Mesenchymal stem cell (in vitro differentiated cells and primary cell): ENCODE measurements at regions not wholly inside any gene's neighbourhood (a gene's known extent, or its start where the extent isn't known, plus 50 kb on each side); places are given as distances from the start of the nearest gene placed in this dataset.
"Not testable (repeated sequence)": the region's sequence is repeated elsewhere in the genome, so short reads cannot be mapped to it uniquely, and the experiment has no call there.

ENCODE experiments used
- DNase-seq: peaks from one replicate; pipeline ENCODE4 v3.0.0-alpha.2; 2013
- H2AFZ ChIP-seq: one replicate; pipeline ENCODE4 v1.6.1; 2013; ENCODE audit warnings: low read depth, mild to moderate bottlenecking, control low read depth, inconsistent platforms, low read length, moderate library complexity
- H2AK5ac ChIP-seq: 2 replicates; pipeline ENCODE4 v1.6.1; 2013; ENCODE audit warnings: low read length, moderate library complexity, mild to moderate bottlenecking, inconsistent platforms; ENCODE audit not compliant: severe bottlenecking
- H2BK120ac ChIP-seq: one replicate; pipeline ENCODE4 v1.6.1; 2013; ENCODE audit warnings: low read depth, mild to moderate bottlenecking, inconsistent platforms, low read length, moderate library complexity
- H2BK12ac ChIP-seq, 2 experiments: one replicate each; pipeline ENCODE4 v1.6.1; 2013; ENCODE audit warnings: inconsistent platforms in 2 of 2, low read length in 2 of 2, mild to moderate bottlenecking in 2 of 2, moderate library complexity in 2 of 2, control low read depth in 1 of 2
- H2BK15ac ChIP-seq: one replicate; pipeline ENCODE4 v1.6.1; 2013; ENCODE audit warnings: mild to moderate bottlenecking, low read depth, inconsistent platforms; ENCODE audit not compliant: poor library complexity, severe bottlenecking
- H2BK5ac ChIP-seq: 2 replicates; pipeline ENCODE4 v1.6.1; 2013; ENCODE audit warnings: low read depth, mild to moderate bottlenecking, low read length, control low read depth, inconsistent platforms; ENCODE audit not compliant: poor library complexity, severe bottlenecking
- H3K14ac ChIP-seq, 2 experiments: one replicate each; pipeline ENCODE4 v1.6.1; 2013; ENCODE audit warnings: inconsistent platforms in 2 of 2, low read length in 2 of 2, control low read depth in 1 of 2, mild to moderate bottlenecking in 1 of 2, moderate library complexity in 1 of 2
- H3K18ac ChIP-seq, 2 experiments: one replicate each; pipeline ENCODE4 v1.6.1; 2013; ENCODE audit warnings: inconsistent platforms in 2 of 2, low read length in 2 of 2, control low read depth in 1 of 2, low read depth in 1 of 2, mild to moderate bottlenecking in 1 of 2
- H3K23ac ChIP-seq, 2 experiments: one replicate each; pipeline ENCODE4 v1.6.1; 2013; ENCODE audit warnings: inconsistent platforms in 2 of 2, low read length in 2 of 2, mild to moderate bottlenecking in 2 of 2, moderate library complexity in 2 of 2, control low read depth in 1 of 2
- H3K27ac ChIP-seq: 2 replicates; pipeline ENCODE4 v1.5.1; 2013; ENCODE audit warnings: mild to moderate bottlenecking, moderate library complexity, low read length, control low read depth, inconsistent platforms; ENCODE audit not compliant: poor library complexity, severe bottlenecking
- H3K27me3 ChIP-seq, 2 experiments: 2 replicates each; pipeline versions ENCODE4 v1.6.1 to v1.7.0; 2013; ENCODE audit warnings: low read length in 2 of 2, mild to moderate bottlenecking in 2 of 2, moderate library complexity in 2 of 2, control low read depth in 1 of 2, inconsistent platforms in 1 of 2; ENCODE audit not compliant: control insufficient read depth in 1 of 2, insufficient read depth in 1 of 2
- H3K36me3 ChIP-seq, 2 experiments: 2 replicates each; pipeline versions ENCODE4 v1.6.1 to v1.7.0; 2013; ENCODE audit warnings: low read length in 2 of 2, control low read depth in 1 of 2, inconsistent platforms in 1 of 2, low read depth in 1 of 2, mild to moderate bottlenecking in 1 of 2; ENCODE audit not compliant: insufficient read depth in 2 of 2, control insufficient read depth in 1 of 2
- H3K4ac ChIP-seq, 2 experiments: one replicate each; pipeline ENCODE4 v1.6.1; 2013; ENCODE audit warnings: inconsistent platforms in 2 of 2, low read length in 2 of 2, mild to moderate bottlenecking in 2 of 2, moderate library complexity in 2 of 2, control low read depth in 1 of 2, low read depth in 1 of 2
- H3K4me1 ChIP-seq: 2 replicates; pipeline ENCODE4 v1.6.1; 2013; ENCODE audit warnings: low read depth, low read length, control low read depth; ENCODE audit not compliant: control insufficient read depth, insufficient read depth
- H3K4me2 ChIP-seq: 2 replicates; pipeline ENCODE4 v1.6.1; 2013; ENCODE audit warnings: low read length, mild to moderate bottlenecking, inconsistent platforms; ENCODE audit not compliant: poor library complexity, severe bottlenecking
- H3K4me3 ChIP-seq, 2 experiments: 2 replicates each; pipeline versions ENCODE4 v1.5.1 to v1.7.0; 2013; ENCODE audit warnings: low read length in 2 of 2, mild to moderate bottlenecking in 2 of 2, control low read depth in 1 of 2, low read depth in 1 of 2; ENCODE audit not compliant: insufficient read depth in 1 of 2
- H3K79me1 ChIP-seq: replicated peaks from 2 replicates; pipeline ENCODE4 v1.6.1; 2013; ENCODE audit warnings: mild to moderate bottlenecking, control low read depth, low read length, inconsistent platforms; ENCODE audit not compliant: poor library complexity, severe bottlenecking
- H3K9ac ChIP-seq: 2 replicates; pipeline ENCODE4 v1.7.0; 2013; ENCODE audit warnings: mild to moderate bottlenecking, low read length, moderate library complexity
- H3K9me3 ChIP-seq: 2 replicates; pipeline ENCODE4 v1.7.0; 2013; ENCODE audit warnings: mild to moderate bottlenecking, low read length; ENCODE audit not compliant: control insufficient read depth
- H4K8ac ChIP-seq: one replicate; pipeline ENCODE4 v1.6.1; 2013; ENCODE audit warnings: inconsistent platforms, mild to moderate bottlenecking, low read length, moderate library complexity
- H4K91ac ChIP-seq: one replicate; pipeline ENCODE4 v1.6.1; 2013; ENCODE audit warnings: mild to moderate bottlenecking, low read length, inconsistent platforms
- WGBS: methylation state at CpG from one replicate; pipeline ENCODE4 v1.1.7; 2013; ENCODE audit warnings: mixed read lengths; 5-methylcytosine and 5-hydroxymethylcytosine counted together

DNA sequence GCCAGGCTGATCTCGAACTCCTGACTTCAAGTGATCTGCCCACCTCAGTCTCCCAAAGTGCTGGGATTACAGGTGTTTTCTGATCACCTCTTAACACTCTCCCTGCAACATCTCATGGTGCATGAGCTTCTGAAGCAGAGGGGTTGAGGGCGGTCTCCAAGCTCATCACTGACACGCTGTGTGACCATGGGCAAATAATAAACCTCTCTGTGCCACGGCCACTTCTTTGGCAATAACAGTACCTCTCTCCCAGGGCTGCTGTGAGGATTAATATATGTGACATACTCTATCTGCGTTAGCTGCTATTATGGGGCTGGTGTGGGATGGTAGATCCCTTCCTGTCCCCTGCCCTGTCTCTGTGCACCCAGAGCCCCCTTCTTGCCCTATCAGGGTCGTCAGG, 62.9 kb upstream of the LHX5 start:
- H4K8ac ChIP-seq: no peak overlapping the region
- H2AK5ac ChIP-seq: no peak overlapping the region
- H4K91ac ChIP-seq: no peak overlapping the region
- 68% methylated on average over 3 of the region's 6 CpGs for WGBS
- no peaks in the 10 kb centered on the region for H3K79me1 ChIP-seq
- no peak overlapping the region for H3K14ac ChIP-seq
- H3K4me3 ChIP-seq: no peak overlapping the region
- H3K36me3 ChIP-seq: no peaks in the 10 kb centered on the region
- H3K18ac ChIP-seq: no peak overlapping the region
- H3K4me1 ChIP-seq: no peaks in the 10 kb centered on the region
- H3K9ac ChIP-seq: no peak overlapping the region
- H3K9me3 ChIP-seq: peaks cover 5% of the 10 kb centered on the region
- no peak overlapping the region for H2BK12ac ChIP-seq
- DNase-seq: no peak
- H2BK15ac ChIP-seq: no peak overlapping the region
- no peak overlapping the region for H3K23ac ChIP-seq
- H2BK120ac ChIP-seq: no peak overlapping the region
- H3K4ac ChIP-seq: no peak overlapping the region
- H2AFZ ChIP-seq: no peak overlapping the region
- no peak overlapping the region for H3K27ac ChIP-seq
- H3K4me2 ChIP-seq: no peak overlapping the region
- peaks cover 6 to 22% of the 10 kb centered on the region in 2 experiments for H3K27me3 ChIP-seq
- no peak overlapping the region for H2BK5ac ChIP-seq

DNA sequence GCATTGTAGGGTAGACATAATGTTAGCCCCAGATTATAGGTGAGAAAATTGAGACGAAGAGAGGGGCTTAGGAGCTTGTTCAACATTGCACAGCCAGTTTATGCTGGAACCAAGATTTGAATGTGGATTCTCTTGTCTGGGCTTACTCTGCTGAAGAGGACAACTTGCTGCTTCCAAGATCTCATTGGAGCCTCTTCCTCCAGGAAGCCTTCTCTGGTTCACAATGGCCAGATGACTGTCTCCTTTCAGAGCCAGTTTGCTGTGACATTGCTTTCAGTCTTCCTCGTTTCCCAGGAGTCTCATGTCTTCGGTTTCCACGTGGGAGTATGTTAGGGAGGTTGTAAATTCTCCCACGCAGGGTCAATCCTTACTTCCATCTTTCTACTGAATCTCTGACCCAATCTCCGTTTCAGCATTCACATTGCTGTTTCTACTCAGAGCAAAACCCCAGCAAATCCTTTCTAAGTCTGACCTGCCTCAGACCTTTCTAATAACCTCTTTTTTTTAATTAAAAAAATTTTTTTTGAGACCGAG, 62.2 kb upstream of the LHX5 start:
- no peak for DNase-seq
- Histone ChIP-seq H2AK5ac (no peak overlapping the region), H3K14ac (no peak overlapping the region), H3K27ac (no peak overlapping the region), H3K9ac (no peak overlapping the region), H2BK15ac (no peak overlapping the region), H3K79me1 (no peaks in the 10 kb centered on the region), H2BK5ac (no peak overlapping the region), H3K27me3 (peaks cover 6 to 28% of the 10 kb centered on the region in 2 experiments), H2AFZ (no peak overlapping the region), H3K4me3 (no peak overlapping the region), H3K9me3 (peaks cover 5% of the 10 kb centered on the region), H4K8ac (no peak overlapping the region), H4K91ac (no peak overlapping the region), H3K4me1 (no peaks in the 10 kb centered on the region), H2BK12ac (no peak overlapping the region), H3K23ac (no peak overlapping the region), H3K4ac (no peak overlapping the region), H3K18ac (no peak overlapping the region), H2BK120ac (no peak overlapping the region), H3K4me2 (no peak overlapping the region), H3K36me3 (no peaks in the 10 kb centered on the region)
- 71% methylated on average over 6 of the region's 7 CpGs for WGBS

DNA sequence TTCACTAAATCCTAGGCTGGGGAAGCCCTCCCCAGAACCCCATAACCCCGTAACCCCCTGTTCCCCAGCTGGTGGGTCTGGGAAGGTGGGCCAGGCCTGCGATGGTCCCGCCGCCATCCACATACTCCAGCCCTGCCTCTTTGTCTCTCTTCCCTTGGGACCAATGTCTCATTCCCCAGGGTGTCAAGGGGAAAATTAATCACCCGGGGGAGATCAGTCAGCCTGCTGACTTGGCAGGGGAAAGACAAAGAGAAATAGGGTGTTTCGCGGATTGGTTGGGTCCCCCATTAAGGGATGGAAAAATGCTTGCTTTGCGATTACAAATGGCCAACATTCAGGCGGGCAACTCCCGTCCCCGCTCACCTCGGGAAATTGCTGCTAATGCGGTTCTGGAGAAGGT, 60.6 kb upstream of the LHX5 start:
- DNase-seq: no peak
- Histone ChIP-seq H3K4me3 (no peak overlapping the region), H3K4ac (no peak overlapping the region), H2AFZ (no peak overlapping the region), H3K36me3 (no peaks in the 10 kb centered on the region), H2BK12ac (no peak overlapping the region), H3K9ac (no peak overlapping the region), H4K91ac (no peak overlapping the region), H3K4me1 (no peaks in the 10 kb centered on the region), H3K27ac (no peak overlapping the region), H3K4me2 (no peak overlapping the region), H2AK5ac (no peak overlapping the region), H3K18ac (no peak overlapping the region), H2BK15ac (no peak overlapping the region), H3K9me3 (no peaks in the 10 kb centered on the region), H3K23ac (no peak overlapping the region), H3K14ac (no peak overlapping the region), H2BK120ac (no peak overlapping the region), H4K8ac (no peak overlapping the region), H2BK5ac (no peak overlapping the region), H3K27me3 (peaks cover 11 to 43% of the 10 kb centered on the region in 2 experiments), H3K79me1 (no peaks in the 10 kb centered on the region)
- 93% methylated on average over 13 of the region's 13 CpGs for WGBS

DNA sequence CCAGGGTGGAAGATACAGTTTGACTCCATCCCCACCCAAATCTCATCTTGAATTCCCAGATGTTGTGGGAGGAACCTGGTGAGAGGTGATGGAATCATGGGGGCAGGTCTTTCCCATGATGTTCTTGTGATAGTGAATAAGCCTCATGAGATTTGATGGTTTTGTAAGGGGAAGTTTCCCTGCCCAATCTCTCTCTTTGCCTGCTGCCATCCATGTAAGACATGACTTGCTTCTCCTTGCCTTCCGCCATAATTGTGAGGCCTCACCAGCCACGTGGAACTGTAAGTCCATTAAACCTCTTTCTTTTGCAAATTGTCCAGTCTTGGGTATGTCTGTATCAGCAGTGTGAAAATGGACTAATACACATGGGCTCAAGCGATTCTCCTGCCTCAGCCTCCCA, 59.4 kb upstream of the LHX5 start:
- peaks cover 19 to 53% of the 10 kb centered on the region in 2 experiments for H3K27me3 ChIP-seq
- H4K8ac ChIP-seq, H2BK120ac ChIP-seq, H2BK12ac ChIP-seq, H2BK15ac ChIP-seq, H3K4me3 ChIP-seq, H3K36me3 ChIP-seq, H3K9ac ChIP-seq, H3K4ac ChIP-seq, H2AK5ac ChIP-seq, H3K4me1 ChIP-seq, H3K14ac ChIP-seq, H3K27ac ChIP-seq, H3K23ac ChIP-seq, H3K9me3 ChIP-seq, DNase-seq, H2AFZ ChIP-seq, H3K18ac ChIP-seq, H4K91ac ChIP-seq, H3K79me1 ChIP-seq, H2BK5ac ChIP-seq, H3K4me2 ChIP-seq: not testable (repeated sequence)
- WGBS: 85% methylated on average over 2 of the region's 3 CpGs
